ENCODE measurements at regions not wholly inside any gene's neighbourhood (a gene's known extent, or its start where the extent isn't known, plus 50 kb on each side); places are given as distances from the start of the nearest gene placed in this dataset.

- BruUV-seq (replicated peaks): no TSS peak
- Histone ChIP-seq H3K4me1 (ENCODE audit: insufficient read depth, low read length, poor library complexity, severe bottlenecking) (no peaks in the 10 kb centered on the region), H3K9me3 (ENCODE audit: low read depth, low read length, poor library complexity, severe bottlenecking) (peaks cover 4% of the 10 kb centered on the region), H3K27me3 (replicated peaks; ENCODE audit: insufficient read depth, low read depth, low read length, poor library complexity) (no peaks in the 10 kb centered on the region), H3K27ac (ENCODE audit: low read depth, low read length, poor library complexity, severe bottlenecking) (no peak overlapping the region), H3K4me3 (ENCODE audit: low read depth, low read length, poor library complexity, severe bottlenecking) (no peak overlapping the region), H3K36me3 (ENCODE audit: insufficient read depth, low read length, poor library complexity, severe bottlenecking) (no peaks in the 10 kb centered on the region)
- intact Hi-C loops (cut with micrococcal nuclease; ENCODE audit: unreplicated experiment): no loop called here
- ChIA-PET POLR2A (ENCODE audit: low non-redundant PET) (no interaction called here), CTCF (no interaction called here)
- TF ChIP-seq EZH2 (IDR thresholded peaks at IDR 0.05; ENCODE audit: borderline replicate concordance, low read depth, low read length, poor library complexity, severe bottlenecking): no peak
- no peak for TF ChIP-seq CTCF (conservative IDR thresholded peaks at IDR 0.05; ENCODE audit: low read depth, low read length)
- DNase-seq (ENCODE audit: low spot score): no peak
These were observed 253.7 kb downstream of the GRXCR1 start for GRCh38 chr4:43146198-43146597.

- Histone ChIP-seq H3K4me3 (ENCODE audit: low read depth, low read length, poor library complexity, severe bottlenecking) (no peak overlapping the region), H3K9me3 (ENCODE audit: low read depth, low read length, poor library complexity, severe bottlenecking) (peaks cover 4% of the 10 kb centered on the region), H3K36me3 (ENCODE audit: insufficient read depth, low read length, poor library complexity, severe bottlenecking) (no peaks in the 10 kb centered on the region), H3K4me1 (ENCODE audit: insufficient read depth, low read length, poor library complexity, severe bottlenecking) (no peaks in the 10 kb centered on the region), H3K27me3 (replicated peaks; ENCODE audit: insufficient read depth, low read depth, low read length, poor library complexity) (no peaks in the 10 kb centered on the region), H3K27ac (ENCODE audit: low read depth, low read length, poor library complexity, severe bottlenecking) (no peak overlapping the region)
- TF ChIP-seq EZH2 (IDR thresholded peaks at IDR 0.05; ENCODE audit: borderline replicate concordance, low read depth, low read length, poor library complexity, severe bottlenecking): no peak
- no peak for TF ChIP-seq CTCF (conservative IDR thresholded peaks at IDR 0.05; ENCODE audit: low read depth, low read length)
- BruUV-seq (replicated peaks): no TSS peak
- DNase-seq (ENCODE audit: low spot score): no peak
- ChIA-PET POLR2A (ENCODE audit: low non-redundant PET) (no interaction called here), CTCF (no interaction called here)
- intact Hi-C loops (cut with micrococcal nuclease; ENCODE audit: unreplicated experiment): no loop called here
These were observed 256.0 kb downstream of the GRXCR1 start for GRCh38 chr4:43148481-43148880.

- intact Hi-C loops (cut with micrococcal nuclease; ENCODE audit: unreplicated experiment): no loop called here
- Histone ChIP-seq H3K27ac (ENCODE audit: low read depth, low read length, poor library complexity, severe bottlenecking) (no peak overlapping the region), H3K4me3 (ENCODE audit: low read depth, low read length, poor library complexity, severe bottlenecking) (no peak overlapping the region), H3K27me3 (replicated peaks; ENCODE audit: insufficient read depth, low read depth, low read length, poor library complexity) (no peaks in the 10 kb centered on the region), H3K4me1 (ENCODE audit: insufficient read depth, low read length, poor library complexity, severe bottlenecking) (no peaks in the 10 kb centered on the region), H3K36me3 (ENCODE audit: insufficient read depth, low read length, poor library complexity, severe bottlenecking) (no peaks in the 10 kb centered on the region), H3K9me3 (ENCODE audit: low read depth, low read length, poor library complexity, severe bottlenecking) (peaks cover 28% of the 10 kb centered on the region)
- POLR2A ChIA-PET (ENCODE audit: low non-redundant PET): no interaction called here
- CTCF ChIA-PET: no interaction called here
- no TSS peak for BruUV-seq (replicated peaks)
- DNase-seq (ENCODE audit: low spot score): no peak
- TF ChIP-seq CTCF (conservative IDR thresholded peaks at IDR 0.05; ENCODE audit: low read depth, low read length) (no peak), EZH2 (IDR thresholded peaks at IDR 0.05; ENCODE audit: borderline replicate concordance, low read depth, low read length, poor library complexity, severe bottlenecking) (no peak)
These were observed 270.7 kb downstream of the GRXCR1 start for GRCh38 chr4:43163101-43163792.
